Nephron (organoid): ENCODE measurements at regions not wholly inside any gene's neighbourhood (a gene's known extent, or its start where the extent isn't known, plus 50 kb on each side); places are given as distances from the start of the nearest gene placed in this dataset.
A peak's percentile ranks its signal among the peaks of the same experiment; 100 is the strongest.

Experiments used
- H3K27ac Mint-ChIP-seq, 3 experiments: 2 replicates each; pipeline ENCODE4 v1.8.0; 2020; ENCODE audit warnings: mixed read lengths in 3 of 3, mild to moderate bottlenecking in 2 of 3, moderate library complexity in 1 of 3
- H3K27me3 Mint-ChIP-seq: 2 replicates; pipeline ENCODE4 v1.8.0; 2021; ENCODE audit warnings: low read depth, mild to moderate bottlenecking, moderate library complexity, mixed read lengths
- H3K36me3 Mint-ChIP-seq: 2 replicates; pipeline ENCODE4 v1.8.0; 2020; ENCODE audit warnings: low read depth, mixed read lengths
- H3K4me1 Mint-ChIP-seq: 2 replicates; pipeline ENCODE4 v1.8.0; 2020; ENCODE audit warnings: mixed read lengths
- H3K4me3 Mint-ChIP-seq, 3 experiments: 2 replicates each; pipeline ENCODE4 v1.8.0; 2020; ENCODE audit warnings: mild to moderate bottlenecking in 3 of 3, mixed read lengths in 3 of 3, moderate library complexity in 2 of 3
- H3K9me3 Mint-ChIP-seq: 2 replicates; pipeline ENCODE4 v1.8.0; 2020; ENCODE audit warnings: mixed read lengths
- CTCF ChIP-seq, 3 experiments: fragments of 200-600 bp; sonication (generic); IDR thresholded peaks; one replicate each; pipeline ENCODE4 v1.5.0; 2021; ENCODE audit warnings: antibody characterized with exemption in 3 of 3; ENCODE audit not compliant: unreplicated experiment in 3 of 3

- Mint-ChIP-seq H3K9me3 (no peaks in the 10 kb centered on the region), H3K27ac (no peak overlapping the region), H3K36me3 (no peaks in the 10 kb centered on the region), H3K4me3 (no peak overlapping the region), H3K27me3 (no peaks in the 10 kb centered on the region), H3K4me1 (peaks cover 18% of the 10 kb centered on the region)
- no peak for TF ChIP-seq CTCF (IDR thresholded peaks at IDR 0.05; ENCODE audit: unreplicated experiment in 3 of 3)
Observed at GRCh38 chr1:192918259-192918658, 109.4 kb downstream of the RGS2 start.

DNA sequence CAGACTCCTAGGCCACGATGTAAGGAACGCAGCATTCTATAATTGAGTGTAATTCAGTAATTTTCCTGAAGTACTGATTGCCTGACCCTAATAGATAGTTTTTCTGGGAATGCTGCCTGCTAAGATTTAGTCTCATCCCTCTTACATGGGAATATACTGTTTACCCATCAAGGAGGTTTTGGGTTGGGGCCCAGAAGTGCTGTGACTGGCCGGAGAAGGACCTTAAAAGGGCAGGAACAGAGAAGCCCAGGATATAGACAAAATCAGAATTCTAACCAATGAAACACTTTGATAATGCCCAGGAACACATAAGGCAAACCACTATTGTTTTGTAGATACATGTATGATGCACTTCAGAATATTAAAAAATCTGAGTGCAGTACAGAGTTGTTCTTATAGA lies 111.6 kb downstream of the RGS2 start:
- TF ChIP-seq CTCF (IDR thresholded peaks at IDR 0.05; ENCODE audit: unreplicated experiment in 3 of 3), result no peak
- peak overlapping the region in 1 of 3 experiments; percentile 48 for H3K27ac Mint-ChIP-seq
- H3K27me3 Mint-ChIP-seq, result no peaks in the 10 kb centered on the region
- H3K9me3 Mint-ChIP-seq, result no peaks in the 10 kb centered on the region
- H3K4me1 Mint-ChIP-seq, result peaks cover under 1% of the 10 kb centered on the region
- no peaks in the 10 kb centered on the region for H3K36me3 Mint-ChIP-seq
- no peak overlapping the region for H3K4me3 Mint-ChIP-seq

- peaks cover 8% of the 10 kb centered on the region for H3K4me1 Mint-ChIP-seq
- H3K4me3 Mint-ChIP-seq, result no peak overlapping the region
- H3K27ac Mint-ChIP-seq, result no peak overlapping the region
- no peaks in the 10 kb centered on the region for H3K36me3 Mint-ChIP-seq
- no peak for TF ChIP-seq CTCF (IDR thresholded peaks at IDR 0.05; ENCODE audit: unreplicated experiment in 3 of 3)
- no peaks in the 10 kb centered on the region for H3K9me3 Mint-ChIP-seq
- H3K27me3 Mint-ChIP-seq, result no peaks in the 10 kb centered on the region
Observed at GRCh38 chr1:192925609-192926008, 116.8 kb downstream of the RGS2 start.

- Mint-ChIP-seq H3K36me3 (no peaks in the 10 kb centered on the region), H3K27ac (no peak overlapping the region), H3K4me3 (no peak overlapping the region), H3K4me1 (peaks cover 8% of the 10 kb centered on the region), H3K9me3 (no peaks in the 10 kb centered on the region), H3K27me3 (no peaks in the 10 kb centered on the region)
- no peak for TF ChIP-seq CTCF (IDR thresholded peaks at IDR 0.05; ENCODE audit: unreplicated experiment in 3 of 3)
Observed at GRCh38 chr1:192926736-192927135, 117.9 kb downstream of the RGS2 start.

GRCh38 chr1:192927496-192927895 lies 118.7 kb downstream of the RGS2 start:
- no peak overlapping the region for H3K4me3 Mint-ChIP-seq
- H3K27me3 Mint-ChIP-seq, result no peaks in the 10 kb centered on the region
- peaks cover 8% of the 10 kb centered on the region for H3K4me1 Mint-ChIP-seq
- peaks cover 2% of the 10 kb centered on the region for H3K9me3 Mint-ChIP-seq
- no peak overlapping the region for H3K27ac Mint-ChIP-seq
- TF ChIP-seq CTCF (IDR thresholded peaks at IDR 0.05; ENCODE audit: unreplicated experiment in 3 of 3), result no peak
- no peaks in the 10 kb centered on the region for H3K36me3 Mint-ChIP-seq

DNA sequence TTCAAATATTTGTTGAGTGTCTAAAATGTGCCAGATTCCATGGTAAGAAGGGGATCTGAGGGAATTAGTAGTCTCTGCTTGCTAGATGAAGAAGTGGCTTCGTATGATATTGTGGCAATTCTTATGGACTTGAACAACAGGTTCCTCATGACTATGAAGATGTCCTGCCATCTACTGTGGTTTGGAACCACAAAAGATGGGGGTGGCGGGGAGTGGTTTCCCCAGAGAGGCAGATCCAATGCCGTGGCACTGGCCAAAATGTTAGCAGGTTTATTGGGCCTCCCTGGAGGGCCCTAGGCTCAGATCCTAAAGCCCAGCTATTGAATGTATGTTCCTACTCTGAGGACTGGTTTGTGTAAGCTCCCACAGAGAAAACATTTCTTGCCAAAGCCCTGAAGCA lies 120.8 kb downstream of the RGS2 start:
- Mint-ChIP-seq H3K4me1 (peaks cover 8% of the 10 kb centered on the region), H3K27me3 (no peaks in the 10 kb centered on the region), H3K9me3 (peaks cover 2% of the 10 kb centered on the region), H3K27ac (no peak overlapping the region), H3K4me3 (no peak overlapping the region), H3K36me3 (no peaks in the 10 kb centered on the region)
- TF ChIP-seq CTCF (IDR thresholded peaks at IDR 0.05; ENCODE audit: unreplicated experiment in 3 of 3), result no peak
